GM23338 (cell line): ENCODE measurements at regions not wholly inside any gene's neighbourhood (a gene's known extent, or its start where the extent isn't known, plus 50 kb on each side); places are given as distances from the start of the nearest gene placed in this dataset.

Experiments
- CREB1 ChIP-seq: fragments of 250-450 bp; sonication (Bioruptor Pico); IDR thresholded peaks from 2 replicates; pipeline ENCODE4 v1.5.0; 2020; ENCODE audit warnings: low read depth, mild to moderate bottlenecking, moderate library complexity
- CTCF ChIP-seq, 2 experiments: fragments of 200-600 bp in 1 of 2; sonication (generic) in 1 of 2; conservative IDR thresholded peaks; 2 replicates each; pipeline versions ENCODE4 v1.5.1 to v1.6.1; 2016 to 2017; ENCODE audit warnings: antibody characterized with exemption in 2 of 2, low read depth in 2 of 2, mild to moderate bottlenecking in 2 of 2, moderate library complexity in 1 of 2
- EZH2 ChIP-seq: fragments of 200-600 bp; sonication (generic); IDR thresholded peaks from one replicate; pipeline ENCODE4 v1.8.0; 2017; ENCODE audit warnings: antibody characterized with exemption, mild to moderate bottlenecking, low read depth; ENCODE audit not compliant: unreplicated experiment
- EZH2phosphoT487 ChIP-seq: fragments of 200-600 bp; sonication (generic); IDR thresholded peaks from one replicate; pipeline ENCODE4 v1.8.1; 2018; ENCODE audit warnings: antibody characterized with exemption; ENCODE audit not compliant: unreplicated experiment
- JUNB ChIP-seq: IDR thresholded peaks from one replicate; pipeline ENCODE4 v1.6.1; 2016; ENCODE audit warnings: antibody characterized with exemption; ENCODE audit not compliant: unreplicated experiment
- NANOG ChIP-seq: IDR thresholded peaks from 2 replicates; pipeline ENCODE4 v1.6.1; 2016; ENCODE audit warnings: antibody characterized with exemption, borderline replicate concordance
- POLR2AphosphoS5 ChIP-seq: IDR thresholded peaks from 2 replicates; pipeline ENCODE4 v1.6.1; 2016; ENCODE audit warnings: antibody characterized with exemption, low read depth
- STAT1 ChIP-seq: IDR thresholded peaks from one replicate; pipeline ENCODE4 v1.6.1; 2016; ENCODE audit warnings: antibody characterized with exemption; ENCODE audit not compliant: unreplicated experiment
- ZNF114 ChIP-seq: fragments of 250-450 bp; sonication (Bioruptor Pico); IDR thresholded peaks from 2 replicates; pipeline ENCODE4 v1.5.0; 2020; ENCODE audit warnings: mild to moderate bottlenecking, moderate library complexity
- ZNF331 ChIP-seq: fragments of 250-450 bp; sonication (Bioruptor Pico); IDR thresholded peaks from 2 replicates; pipeline ENCODE4 v1.5.0; 2020; ENCODE audit warnings: low read depth, mild to moderate bottlenecking, moderate library complexity
- TF ChIP-seq, protein P1 (sequence below): IDR thresholded peaks from 2 replicates; pipeline ENCODE4 v1.6.1; 2016; ENCODE audit warnings: antibody characterized with exemption
- TF ChIP-seq, protein P2 (sequence below): IDR thresholded peaks from one replicate; pipeline ENCODE4 v1.6.1; 2018; ENCODE audit warnings: antibody characterized with exemption; ENCODE audit not compliant: unreplicated experiment

GRCh38 chr5:38790268-38790667 is 55.5 kb upstream of the OSMR start:
- TF ChIP-seq CTCF (conservative IDR thresholded peaks at IDR 0.05; ENCODE audit: low read depth in 2 of 2) (no peak), NANOG (no peak), EZH2 (no peak), JUNB (no peak), POLR2AphosphoS5 (no peak), CREB1 (CRISPR knock-in tag) (no peak), STAT1 (no peak), EZH2phosphoT487 (no peak), ZNF114 (CRISPR knock-in tag) (no peak), ZNF331 (CRISPR knock-in tag) (no peak)
- TF ChIP-seq, protein P1, sequence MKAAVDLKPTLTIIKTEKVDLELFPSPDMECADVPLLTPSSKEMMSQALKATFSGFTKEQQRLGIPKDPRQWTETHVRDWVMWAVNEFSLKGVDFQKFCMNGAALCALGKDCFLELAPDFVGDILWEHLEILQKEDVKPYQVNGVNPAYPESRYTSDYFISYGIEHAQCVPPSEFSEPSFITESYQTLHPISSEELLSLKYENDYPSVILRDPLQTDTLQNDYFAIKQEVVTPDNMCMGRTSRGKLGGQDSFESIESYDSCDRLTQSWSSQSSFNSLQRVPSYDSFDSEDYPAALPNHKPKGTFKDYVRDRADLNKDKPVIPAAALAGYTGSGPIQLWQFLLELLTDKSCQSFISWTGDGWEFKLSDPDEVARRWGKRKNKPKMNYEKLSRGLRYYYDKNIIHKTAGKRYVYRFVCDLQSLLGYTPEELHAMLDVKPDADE: no peak
- TF ChIP-seq, protein P2, sequence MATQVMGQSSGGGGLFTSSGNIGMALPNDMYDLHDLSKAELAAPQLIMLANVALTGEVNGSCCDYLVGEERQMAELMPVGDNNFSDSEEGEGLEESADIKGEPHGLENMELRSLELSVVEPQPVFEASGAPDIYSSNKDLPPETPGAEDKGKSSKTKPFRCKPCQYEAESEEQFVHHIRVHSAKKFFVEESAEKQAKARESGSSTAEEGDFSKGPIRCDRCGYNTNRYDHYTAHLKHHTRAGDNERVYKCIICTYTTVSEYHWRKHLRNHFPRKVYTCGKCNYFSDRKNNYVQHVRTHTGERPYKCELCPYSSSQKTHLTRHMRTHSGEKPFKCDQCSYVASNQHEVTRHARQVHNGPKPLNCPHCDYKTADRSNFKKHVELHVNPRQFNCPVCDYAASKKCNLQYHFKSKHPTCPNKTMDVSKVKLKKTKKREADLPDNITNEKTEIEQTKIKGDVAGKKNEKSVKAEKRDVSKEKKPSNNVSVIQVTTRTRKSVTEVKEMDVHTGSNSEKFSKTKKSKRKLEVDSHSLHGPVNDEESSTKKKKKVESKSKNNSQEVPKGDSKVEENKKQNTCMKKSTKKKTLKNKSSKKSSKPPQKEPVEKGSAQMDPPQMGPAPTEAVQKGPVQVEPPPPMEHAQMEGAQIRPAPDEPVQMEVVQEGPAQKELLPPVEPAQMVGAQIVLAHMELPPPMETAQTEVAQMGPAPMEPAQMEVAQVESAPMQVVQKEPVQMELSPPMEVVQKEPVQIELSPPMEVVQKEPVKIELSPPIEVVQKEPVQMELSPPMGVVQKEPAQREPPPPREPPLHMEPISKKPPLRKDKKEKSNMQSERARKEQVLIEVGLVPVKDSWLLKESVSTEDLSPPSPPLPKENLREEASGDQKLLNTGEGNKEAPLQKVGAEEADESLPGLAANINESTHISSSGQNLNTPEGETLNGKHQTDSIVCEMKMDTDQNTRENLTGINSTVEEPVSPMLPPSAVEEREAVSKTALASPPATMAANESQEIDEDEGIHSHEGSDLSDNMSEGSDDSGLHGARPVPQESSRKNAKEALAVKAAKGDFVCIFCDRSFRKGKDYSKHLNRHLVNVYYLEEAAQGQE: no peak
